ENCODE measurements at regions not wholly inside any gene's neighbourhood (a gene's known extent, or its start where the extent isn't known, plus 50 kb on each side); places are given as distances from the start of the nearest gene placed in this dataset.

DNA sequence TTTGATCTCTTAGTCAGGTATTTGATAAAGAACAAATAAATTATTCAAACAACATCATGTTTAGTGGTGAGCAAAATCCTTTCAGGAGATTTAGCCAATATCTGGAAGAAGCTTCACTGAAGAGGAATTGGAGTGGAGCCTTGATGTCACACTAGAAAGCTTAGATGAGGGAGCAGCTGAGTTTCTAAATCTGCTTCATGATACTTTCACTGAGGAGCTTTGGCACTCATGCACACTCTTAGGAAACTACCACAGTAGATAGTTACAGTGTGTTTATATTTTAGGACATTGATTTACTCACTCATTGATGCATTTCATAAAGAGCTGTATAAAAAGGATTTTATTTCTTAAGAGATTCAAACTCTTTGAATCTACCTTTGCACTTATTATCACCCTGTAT lies 366.2 kb upstream of the BTBD3 start:
- TF ChIP-seq FOXK2 (IDR thresholded peaks at IDR 0.05) (no peak), YY1 (IDR thresholded peaks at IDR 0.05; ENCODE audit: low read depth, low read length) (no peak), CBX3 (IDR thresholded peaks at IDR 0.05; ENCODE audit: borderline replicate concordance, low read depth) (no peak), TBL1XR1 (IDR thresholded peaks at IDR 0.05; ENCODE audit: low read depth, low read length) (no peak), SIX5 (IDR thresholded peaks at IDR 0.05; ENCODE audit: low read depth, low read length, severe bottlenecking) (no peak), CBFB (IDR thresholded peaks at IDR 0.05; ENCODE audit: low read depth) (no peak), NR2C2 (IDR thresholded peaks at IDR 0.05; ENCODE audit: borderline replicate concordance, control insufficient read depth, insufficient read length, low read depth) (no peak)
- TF ChIP-seq, protein P1, sequence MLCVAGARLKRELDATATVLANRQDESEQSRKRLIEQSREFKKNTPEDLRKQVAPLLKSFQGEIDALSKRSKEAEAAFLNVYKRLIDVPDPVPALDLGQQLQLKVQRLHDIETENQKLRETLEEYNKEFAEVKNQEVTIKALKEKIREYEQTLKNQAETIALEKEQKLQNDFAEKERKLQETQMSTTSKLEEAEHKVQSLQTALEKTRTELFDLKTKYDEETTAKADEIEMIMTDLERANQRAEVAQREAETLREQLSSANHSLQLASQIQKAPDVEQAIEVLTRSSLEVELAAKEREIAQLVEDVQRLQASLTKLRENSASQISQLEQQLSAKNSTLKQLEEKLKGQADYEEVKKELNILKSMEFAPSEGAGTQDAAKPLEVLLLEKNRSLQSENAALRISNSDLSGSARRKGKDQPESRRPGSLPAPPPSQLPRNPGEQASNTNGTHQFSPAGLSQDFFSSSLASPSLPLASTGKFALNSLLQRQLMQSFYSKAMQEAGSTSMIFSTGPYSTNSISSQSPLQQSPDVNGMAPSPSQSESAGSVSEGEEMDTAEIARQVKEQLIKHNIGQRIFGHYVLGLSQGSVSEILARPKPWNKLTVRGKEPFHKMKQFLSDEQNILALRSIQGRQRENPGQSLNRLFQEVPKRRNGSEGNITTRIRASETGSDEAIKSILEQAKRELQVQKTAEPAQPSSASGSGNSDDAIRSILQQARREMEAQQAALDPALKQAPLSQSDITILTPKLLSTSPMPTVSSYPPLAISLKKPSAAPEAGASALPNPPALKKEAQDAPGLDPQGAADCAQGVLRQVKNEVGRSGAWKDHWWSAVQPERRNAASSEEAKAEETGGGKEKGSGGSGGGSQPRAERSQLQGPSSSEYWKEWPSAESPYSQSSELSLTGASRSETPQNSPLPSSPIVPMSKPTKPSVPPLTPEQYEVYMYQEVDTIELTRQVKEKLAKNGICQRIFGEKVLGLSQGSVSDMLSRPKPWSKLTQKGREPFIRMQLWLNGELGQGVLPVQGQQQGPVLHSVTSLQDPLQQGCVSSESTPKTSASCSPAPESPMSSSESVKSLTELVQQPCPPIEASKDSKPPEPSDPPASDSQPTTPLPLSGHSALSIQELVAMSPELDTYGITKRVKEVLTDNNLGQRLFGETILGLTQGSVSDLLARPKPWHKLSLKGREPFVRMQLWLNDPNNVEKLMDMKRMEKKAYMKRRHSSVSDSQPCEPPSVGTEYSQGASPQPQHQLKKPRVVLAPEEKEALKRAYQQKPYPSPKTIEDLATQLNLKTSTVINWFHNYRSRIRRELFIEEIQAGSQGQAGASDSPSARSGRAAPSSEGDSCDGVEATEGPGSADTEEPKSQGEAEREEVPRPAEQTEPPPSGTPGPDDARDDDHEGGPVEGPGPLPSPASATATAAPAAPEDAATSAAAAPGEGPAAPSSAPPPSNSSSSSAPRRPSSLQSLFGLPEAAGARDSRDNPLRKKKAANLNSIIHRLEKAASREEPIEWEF (IDR thresholded peaks at IDR 0.05; ENCODE audit: insufficient replicate concordance, low read depth, low read length) = no peak
- ChIA-PET POLR2A (interaction anchor here (0.5 kb wide), 1 partner anchor 873 kb away, joined by 6 read pairs; no protein-coding TSS in a partner anchor), CTCF (interaction anchor here (1.6 kb wide), 1 partner anchor 10 kb away, joined by 3 read pairs; no protein-coding TSS in a partner anchor), RAD21 (ENCODE audit: unreplicated experiment) (no interaction called here), SMC1A (ENCODE audit: uncharacterized antibody, unreplicated experiment) (interaction anchor here (1.3 kb wide), 1 partner anchor 174 kb away, joined by 3 read pairs; no protein-coding TSS in a partner anchor)
- BruUV-seq (replicated peaks) = no TSS peak
- Histone ChIP-seq H4K20me1 (ENCODE audit: control insufficient read depth, insufficient read depth) (no peaks in the 10 kb centered on the region), H3K79me2 (ENCODE audit: control insufficient read depth, insufficient read depth, low read length) (no peaks in the 10 kb centered on the region), H3K9me3 (replicated peaks; ENCODE audit: control insufficient read depth, insufficient read depth, low read length) (no peaks in the 10 kb centered on the region), H3K4me2 (ENCODE audit: control insufficient read depth, insufficient read depth) (no peak overlapping the region), H3K4me3 (no peak overlapping the region), H3K36me3 (ENCODE audit: control insufficient read depth in 2 of 2, insufficient read depth in 2 of 2, low read length in 1 of 2) (no peaks in the 10 kb centered on the region), H3K9ac (ENCODE audit: control insufficient read depth, insufficient read depth, low read length) (no peak overlapping the region), H3K27ac (ENCODE audit: control insufficient read depth, insufficient read depth) (no peak overlapping the region), H3K27me3 (replicated peaks in 1 of 2; ENCODE audit: control insufficient read depth in 2 of 2, insufficient read depth in 2 of 2, low read length in 1 of 2) (no peaks in the 10 kb centered on the region), H2AFZ (ENCODE audit: control insufficient read depth, low read depth, low read length) (no peak overlapping the region), H3K4me1 (ENCODE audit: control insufficient read depth, insufficient read depth, low read length) (no peaks in the 10 kb centered on the region)
- intact Hi-C loops (cut with micrococcal nuclease; ENCODE audit: unreplicated experiment) (no loop called here), in situ Hi-C loops (cut with MboI) (no loop called here)
- DNase-seq (ENCODE audit: low read depth, low spot score) = no peak
- FAIRE-seq = no peak
- ATAC-seq = no peak

Data from GM12878 (cell line).